HFFc6 (cell line): ENCODE measurements at regions not wholly inside any gene's neighbourhood (a gene's known extent, or its start where the extent isn't known, plus 50 kb on each side); places are given as distances from the start of the nearest gene placed in this dataset.

Experiments used
- DNase-seq: peaks from one replicate; pipeline ENCODE4 v3.0.0-alpha.2; 2018
- H3K27ac Mint-ChIP-seq: 2 replicates; pipeline ENCODE4 v1.8.0; 2020; ENCODE audit warnings: mild to moderate bottlenecking, mixed read lengths
- H3K27me3 Mint-ChIP-seq: 2 replicates; pipeline ENCODE4 v1.8.0; 2021; ENCODE audit warnings: mild to moderate bottlenecking, moderate library complexity, mixed read lengths; ENCODE audit not compliant: insufficient read depth
- H3K36me3 Mint-ChIP-seq: 2 replicates; pipeline ENCODE4 v1.8.0; 2021; ENCODE audit warnings: low read depth, mixed read lengths
- H3K4me1 Mint-ChIP-seq: 2 replicates; pipeline ENCODE4 v1.8.0; 2020; ENCODE audit warnings: low read depth, mixed read lengths
- H3K4me3 Mint-ChIP-seq: 2 replicates; pipeline ENCODE4 v1.8.0; 2020; ENCODE audit warnings: mild to moderate bottlenecking, moderate library complexity, mixed read lengths
- H3K9me3 Mint-ChIP-seq: 2 replicates; pipeline ENCODE4 v1.8.0; 2020; ENCODE audit warnings: mild to moderate bottlenecking, mixed read lengths
- TF ChIP-seq, protein P1 (sequence below): fragments of 200-600 bp; sonication (generic); IDR thresholded peaks from 2 replicates; pipeline ENCODE4 v1.5.0; 2021; ENCODE audit warnings: antibody characterized with exemption, mild to moderate bottlenecking

DNA sequence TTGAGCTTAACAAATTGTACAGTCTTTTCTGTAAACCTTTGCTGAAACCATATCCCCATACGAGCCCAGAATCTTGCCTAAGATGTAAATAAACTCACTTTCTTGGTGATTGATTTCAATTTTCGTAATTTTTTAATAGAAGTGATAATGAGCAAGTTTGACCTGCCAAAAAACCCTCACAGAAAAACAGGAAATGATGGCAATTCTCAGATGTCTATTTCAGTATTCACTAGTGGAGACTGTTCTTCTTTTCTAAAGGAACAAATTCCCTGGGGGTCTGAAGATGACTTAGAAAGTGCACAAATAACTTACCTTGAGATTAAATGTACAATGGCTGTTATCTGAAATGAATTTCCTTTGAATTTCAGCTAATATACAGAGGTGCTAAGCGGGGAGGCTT is 116.5 kb upstream of the CMC1 start:
- Mint-ChIP-seq H3K27me3 (no peaks in the 10 kb centered on the region), H3K36me3 (no peaks in the 10 kb centered on the region), H3K4me3 (no peak overlapping the region), H3K4me1 (no peaks in the 10 kb centered on the region), H3K9me3 (peaks cover 10% of the 10 kb centered on the region; the same call in 1 of the 2 replicates), H3K27ac (no peak overlapping the region)
- TF ChIP-seq, protein P1, sequence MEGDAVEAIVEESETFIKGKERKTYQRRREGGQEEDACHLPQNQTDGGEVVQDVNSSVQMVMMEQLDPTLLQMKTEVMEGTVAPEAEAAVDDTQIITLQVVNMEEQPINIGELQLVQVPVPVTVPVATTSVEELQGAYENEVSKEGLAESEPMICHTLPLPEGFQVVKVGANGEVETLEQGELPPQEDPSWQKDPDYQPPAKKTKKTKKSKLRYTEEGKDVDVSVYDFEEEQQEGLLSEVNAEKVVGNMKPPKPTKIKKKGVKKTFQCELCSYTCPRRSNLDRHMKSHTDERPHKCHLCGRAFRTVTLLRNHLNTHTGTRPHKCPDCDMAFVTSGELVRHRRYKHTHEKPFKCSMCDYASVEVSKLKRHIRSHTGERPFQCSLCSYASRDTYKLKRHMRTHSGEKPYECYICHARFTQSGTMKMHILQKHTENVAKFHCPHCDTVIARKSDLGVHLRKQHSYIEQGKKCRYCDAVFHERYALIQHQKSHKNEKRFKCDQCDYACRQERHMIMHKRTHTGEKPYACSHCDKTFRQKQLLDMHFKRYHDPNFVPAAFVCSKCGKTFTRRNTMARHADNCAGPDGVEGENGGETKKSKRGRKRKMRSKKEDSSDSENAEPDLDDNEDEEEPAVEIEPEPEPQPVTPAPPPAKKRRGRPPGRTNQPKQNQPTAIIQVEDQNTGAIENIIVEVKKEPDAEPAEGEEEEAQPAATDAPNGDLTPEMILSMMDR, result no peak
- DNase-seq, result no peak

DNA sequence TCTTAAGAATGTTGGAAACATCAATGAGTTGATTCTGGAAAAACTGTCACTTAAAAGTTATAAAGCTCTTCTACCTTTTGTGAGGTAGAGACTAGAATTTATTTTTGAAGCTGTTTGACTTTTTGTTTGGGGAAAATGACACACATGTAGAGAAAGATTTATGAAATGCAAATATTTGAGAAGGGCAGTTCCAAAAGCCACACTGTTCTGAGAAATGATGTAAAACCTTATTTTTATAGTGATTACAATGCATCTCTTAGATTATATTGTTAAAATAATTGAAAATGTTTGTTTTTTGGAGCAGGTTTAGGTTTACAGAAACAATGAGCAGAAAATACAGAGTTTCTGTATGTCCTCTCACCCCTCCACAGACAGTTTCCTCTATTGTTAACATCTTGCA is 116.1 kb upstream of the CMC1 start:
- H3K9me3 Mint-ChIP-seq, result peaks cover 10% of the 10 kb centered on the region; the same call in 1 of the 2 replicates
- TF ChIP-seq, protein P1, result no peak
- H3K4me1 Mint-ChIP-seq, result no peaks in the 10 kb centered on the region
- no peak overlapping the region for H3K4me3 Mint-ChIP-seq
- H3K27me3 Mint-ChIP-seq, result no peaks in the 10 kb centered on the region
- no peak overlapping the region for H3K27ac Mint-ChIP-seq
- no peaks in the 10 kb centered on the region for H3K36me3 Mint-ChIP-seq
- DNase-seq, result no peak

DNA sequence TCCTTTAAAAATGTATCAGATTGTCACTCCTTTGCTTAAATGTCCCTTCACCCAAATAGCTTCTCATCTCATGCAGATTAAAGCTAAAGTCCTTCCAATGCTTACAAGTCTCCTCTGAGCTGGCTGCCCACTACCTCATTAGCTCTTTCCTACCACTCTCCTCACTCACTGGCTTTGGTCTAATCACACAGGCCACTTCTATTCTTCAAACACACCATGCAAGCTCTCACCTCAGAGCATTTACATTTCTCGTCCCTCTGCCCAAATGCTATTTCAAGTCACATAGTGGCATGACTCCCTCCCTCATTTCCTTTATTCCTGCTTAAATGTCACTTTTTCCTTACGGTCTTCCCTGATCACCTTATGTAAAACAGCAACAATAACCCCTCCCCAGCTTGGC is 110.6 kb upstream of the CMC1 start:
- H3K27ac Mint-ChIP-seq, result no peak overlapping the region
- no peaks in the 10 kb centered on the region for H3K27me3 Mint-ChIP-seq
- H3K4me1 Mint-ChIP-seq, result no peaks in the 10 kb centered on the region
- no peak overlapping the region for H3K4me3 Mint-ChIP-seq
- peaks cover 10% of the 10 kb centered on the region; the same call in 1 of the 2 replicates for H3K9me3 Mint-ChIP-seq
- no peak for DNase-seq
- no peaks in the 10 kb centered on the region for H3K36me3 Mint-ChIP-seq
- TF ChIP-seq, protein P1, result no peak

DNA sequence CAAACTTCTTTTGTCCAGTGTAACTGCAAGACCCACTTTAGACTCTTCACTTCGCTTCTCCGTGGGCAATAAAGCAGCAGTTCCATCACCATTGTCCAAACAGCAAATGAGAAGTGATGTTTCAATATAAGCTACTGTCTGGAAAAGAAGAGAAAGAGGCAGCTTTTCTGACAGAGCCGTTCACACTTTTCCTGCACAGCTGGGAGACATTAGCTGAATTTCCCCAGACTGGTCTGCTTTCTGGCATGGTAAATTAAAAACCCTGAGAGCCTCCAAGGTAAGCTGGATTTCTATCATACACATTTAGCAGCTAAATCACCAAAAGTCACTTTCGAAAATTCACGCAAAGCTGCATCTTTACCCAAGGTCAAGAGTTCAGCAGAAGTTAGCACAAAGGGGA is 108.5 kb upstream of the CMC1 start:
- DNase-seq, result no peak
- TF ChIP-seq, protein P1, result no peak
- Mint-ChIP-seq H3K27ac (no peak overlapping the region), H3K9me3 (peaks cover 8% of the 10 kb centered on the region; the same call in 1 of the 2 replicates), H3K4me1 (no peaks in the 10 kb centered on the region), H3K36me3 (no peaks in the 10 kb centered on the region), H3K27me3 (no peaks in the 10 kb centered on the region), H3K4me3 (no peak overlapping the region)

DNA sequence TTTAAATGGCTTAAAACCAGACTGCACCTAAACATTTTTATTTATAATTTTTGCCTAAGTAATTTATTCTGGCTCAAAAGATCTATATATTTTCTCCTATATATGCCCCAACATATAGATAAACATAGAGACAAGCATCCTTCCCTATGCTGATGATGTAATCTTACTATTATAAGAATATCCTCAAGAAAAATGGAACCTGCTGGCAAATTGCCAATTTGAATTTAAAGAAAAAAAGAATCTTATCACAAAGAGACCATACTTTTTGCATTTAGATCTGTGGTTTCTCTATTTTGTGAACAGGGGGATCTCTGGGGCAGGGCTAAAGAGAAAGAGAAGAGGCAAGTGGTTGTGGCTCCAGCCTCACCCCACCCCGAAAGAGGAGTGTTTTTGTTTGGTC is 107.2 kb upstream of the CMC1 start:
- H3K36me3 Mint-ChIP-seq, result no peaks in the 10 kb centered on the region
- DNase-seq, result no peak
- H3K4me1 Mint-ChIP-seq, result no peaks in the 10 kb centered on the region
- no peak overlapping the region for H3K27ac Mint-ChIP-seq
- H3K4me3 Mint-ChIP-seq, result no peak overlapping the region
- TF ChIP-seq, protein P1, result no peak
- no peaks in the 10 kb centered on the region for H3K27me3 Mint-ChIP-seq
- H3K9me3 Mint-ChIP-seq, result peaks cover 3% of the 10 kb centered on the region; the same call in 1 of the 2 replicates
